Stimulated activated naive B cell treated with anti-CD40 and anti-IgM and Interleukin-4, amounts not matched to agents 10 μg/mL and 1 μg/mL and 100 μg/mL, for 72 hours (primary cell): ENCODE measurements at regions not wholly inside any gene's neighbourhood (a gene's known extent, or its start where the extent isn't known, plus 50 kb on each side); places are given as distances from the start of the nearest gene placed in this dataset.

Experiments
- ATAC-seq, 2 donors: fragments of 150-1000 bp; cut with Tn5 transposase; replicated peaks; 2 replicates each; pipeline ENCODE4 v1.10.0; 2021; ENCODE audit warnings: moderate library complexity in 1 of 2
- DNase-seq: peaks from one replicate; pipeline ENCODE4 v3.0.0; 2021
- H3K27ac Mint-ChIP-seq: one replicate; pipeline ENCODE4 v1.8.0; 2022; ENCODE audit warnings: mild to moderate bottlenecking, mixed read lengths
- H3K27me3 Mint-ChIP-seq, 2 donors: one replicate each; pipeline ENCODE4 v1.8.0; 2022; ENCODE audit warnings: mixed read lengths in 2 of 2
- H3K36me3 Mint-ChIP-seq, 2 donors: one replicate each; pipeline ENCODE4 v1.8.0; 2022; ENCODE audit warnings: mixed read lengths in 2 of 2, mild to moderate bottlenecking in 1 of 2
- H3K4me1 Mint-ChIP-seq, 2 donors: one replicate each; pipeline ENCODE4 v1.8.0; 2022; ENCODE audit warnings: mixed read lengths in 2 of 2, mild to moderate bottlenecking in 1 of 2
- H3K4me3 Mint-ChIP-seq, 2 donors: one replicate each; pipeline ENCODE4 v1.8.0; 2022; ENCODE audit warnings: mild to moderate bottlenecking in 2 of 2, mixed read lengths in 2 of 2, moderate library complexity in 1 of 2
- H3K9me3 Mint-ChIP-seq, 2 donors: one replicate each; pipeline ENCODE4 v1.8.0; 2022; ENCODE audit warnings: mixed read lengths in 2 of 2, mild to moderate bottlenecking in 1 of 2

GRCh38 chr5:2196416-2196815 lies 313.7 kb upstream of the IRX4 start:
- H3K4me1 Mint-ChIP-seq = no peaks in the 10 kb centered on the region
- ATAC-seq (no peak), DNase-seq (no peak)
- H3K9me3 Mint-ChIP-seq = peaks cover 4 to 5% of the 10 kb centered on the region in 2 donors
- no peak overlapping the region for H3K4me3 Mint-ChIP-seq
- H3K27me3 Mint-ChIP-seq = peaks cover 0 to 6% of the 10 kb centered on the region in 2 donors
- H3K27ac Mint-ChIP-seq = no peak overlapping the region
- H3K36me3 Mint-ChIP-seq = no peaks in the 10 kb centered on the region

- DNase-seq = no peak
- H3K9me3 Mint-ChIP-seq = peaks cover 4 to 5% of the 10 kb centered on the region in 2 donors
- no peaks in the 10 kb centered on the region for H3K36me3 Mint-ChIP-seq
- H3K27ac Mint-ChIP-seq = no peak overlapping the region
- H3K4me1 Mint-ChIP-seq = no peaks in the 10 kb centered on the region
- no peak overlapping the region for H3K4me3 Mint-ChIP-seq
- H3K27me3 Mint-ChIP-seq = peaks cover 0 to 6% of the 10 kb centered on the region in 2 donors
- ATAC-seq = no peak
Observed at GRCh38 chr5:2194949-2195348, 312.2 kb upstream of the IRX4 start.

GRCh38 chr5:2194236-2194555 lies 311.5 kb upstream of the IRX4 start:
- Mint-ChIP-seq H3K4me1 (no peaks in the 10 kb centered on the region), H3K9me3 (peaks cover 4 to 5% of the 10 kb centered on the region in 2 donors), H3K27ac (no peak overlapping the region), H3K27me3 (peaks cover 0 to 6% of the 10 kb centered on the region in 2 donors), H3K4me3 (no peak overlapping the region), H3K36me3 (no peaks in the 10 kb centered on the region)
- ATAC-seq (no peak), DNase-seq (no peak)

- Mint-ChIP-seq H3K27me3 (peaks cover 0 to 6% of the 10 kb centered on the region in 2 donors), H3K9me3 (peaks cover 4 to 5% of the 10 kb centered on the region in 2 donors), H3K4me1 (no peaks in the 10 kb centered on the region), H3K4me3 (no peak overlapping the region), H3K36me3 (no peaks in the 10 kb centered on the region), H3K27ac (no peak overlapping the region)
- ATAC-seq (no peak), DNase-seq (no peak)
Observed at GRCh38 chr5:2193542-2194235, 311.0 kb upstream of the IRX4 start.

GRCh38 chr5:2193142-2193541 lies 310.4 kb upstream of the IRX4 start:
- ATAC-seq (no peak), DNase-seq (no peak)
- H3K27ac Mint-ChIP-seq = no peak overlapping the region
- peaks cover 0 to 6% of the 10 kb centered on the region in 2 donors for H3K27me3 Mint-ChIP-seq
- no peaks in the 10 kb centered on the region for H3K4me1 Mint-ChIP-seq
- peaks cover 4 to 5% of the 10 kb centered on the region in 2 donors for H3K9me3 Mint-ChIP-seq
- H3K4me3 Mint-ChIP-seq = no peak overlapping the region
- H3K36me3 Mint-ChIP-seq = no peaks in the 10 kb centered on the region

- Mint-ChIP-seq H3K4me3 (no peak overlapping the region), H3K4me1 (no peaks in the 10 kb centered on the region), H3K36me3 (no peaks in the 10 kb centered on the region), H3K9me3 (peaks cover 4 to 5% of the 10 kb centered on the region in 2 donors), H3K27ac (no peak overlapping the region), H3K27me3 (peaks cover 0 to 6% of the 10 kb centered on the region in 2 donors)
- ATAC-seq (no peak), DNase-seq (no peak)
Observed at GRCh38 chr5:2192496-2192895, 309.8 kb upstream of the IRX4 start.

GRCh38 chr5:2191972-2192371 lies 309.2 kb upstream of the IRX4 start:
- no peak for ATAC-seq

GRCh38 chr5:2190549-2190948 lies 307.8 kb upstream of the IRX4 start:
- Mint-ChIP-seq H3K27me3 (no peaks in the 10 kb centered on the region), H3K9me3 (peaks cover 2% of the 10 kb centered on the region in 2 donors), H3K4me1 (no peaks in the 10 kb centered on the region), H3K4me3 (no peak overlapping the region), H3K27ac (no peak overlapping the region), H3K36me3 (no peaks in the 10 kb centered on the region)
- ATAC-seq (no peak), DNase-seq (no peak)

More at GRCh38 chr5:2191972-2192371, 309.2 kb upstream of the IRX4 start:
- Mint-ChIP-seq H3K4me3 (no peak overlapping the region), H3K9me3 (peaks cover 4 to 5% of the 10 kb centered on the region in 2 donors), H3K27ac (no peak overlapping the region), H3K27me3 (peaks cover 0 to 3% of the 10 kb centered on the region in 2 donors), H3K36me3 (no peaks in the 10 kb centered on the region), H3K4me1 (no peaks in the 10 kb centered on the region)
- no peak for DNase-seq

- Mint-ChIP-seq H3K4me1 (no peaks in the 10 kb centered on the region), H3K27ac (no peak overlapping the region), H3K9me3 (no peaks in the 10 kb centered on the region), H3K27me3 (peaks cover 5 to 6% of the 10 kb centered on the region in 2 donors), H3K36me3 (no peaks in the 10 kb centered on the region), H3K4me3 (no peak overlapping the region)
- ATAC-seq = no peak
- no peak for DNase-seq
Observed at GRCh38 chr5:2188661-2189060, 305.9 kb upstream of the IRX4 start.

- Mint-ChIP-seq H3K36me3 (no peaks in the 10 kb centered on the region), H3K4me1 (no peaks in the 10 kb centered on the region), H3K27ac (no peak overlapping the region), H3K9me3 (no peaks in the 10 kb centered on the region), H3K4me3 (no peak overlapping the region), H3K27me3 (peaks cover 5 to 9% of the 10 kb centered on the region in 2 donors)
- ATAC-seq (no peak), DNase-seq (no peak)
Observed at GRCh38 chr5:2188137-2188536, 305.4 kb upstream of the IRX4 start.

- Mint-ChIP-seq H3K27ac (no peak overlapping the region), H3K36me3 (no peaks in the 10 kb centered on the region), H3K27me3 (peaks cover 5 to 9% of the 10 kb centered on the region in 2 donors), H3K4me3 (no peak overlapping the region), H3K9me3 (no peaks in the 10 kb centered on the region), H3K4me1 (no peaks in the 10 kb centered on the region)
- ATAC-seq = no peak
- no peak for DNase-seq
Observed at GRCh38 chr5:2187687-2188086, 305.0 kb upstream of the IRX4 start.

- H3K27ac Mint-ChIP-seq = no peak overlapping the region
- H3K4me3 Mint-ChIP-seq = no peak overlapping the region
- no peaks in the 10 kb centered on the region for H3K4me1 Mint-ChIP-seq
- peaks cover 5 to 9% of the 10 kb centered on the region in 2 donors for H3K27me3 Mint-ChIP-seq
- H3K36me3 Mint-ChIP-seq = no peaks in the 10 kb centered on the region
- ATAC-seq = no peak
- H3K9me3 Mint-ChIP-seq = no peaks in the 10 kb centered on the region
- no peak for DNase-seq
Observed at GRCh38 chr5:2187156-2187555, 304.4 kb upstream of the IRX4 start.

- ATAC-seq (no peak), DNase-seq (no peak)
- H3K4me1 Mint-ChIP-seq = no peaks in the 10 kb centered on the region
- no peaks in the 10 kb centered on the region for H3K36me3 Mint-ChIP-seq
- H3K27me3 Mint-ChIP-seq = peaks cover 5 to 9% of the 10 kb centered on the region in 2 donors
- H3K9me3 Mint-ChIP-seq = no peaks in the 10 kb centered on the region
- H3K4me3 Mint-ChIP-seq = no peak overlapping the region
- no peak overlapping the region for H3K27ac Mint-ChIP-seq
Observed at GRCh38 chr5:2186472-2187015, 303.8 kb upstream of the IRX4 start.

GRCh38 chr5:2185646-2186471 lies 303.1 kb upstream of the IRX4 start:
- no peak for DNase-seq
- peaks cover 5 to 9% of the 10 kb centered on the region in 2 donors for H3K27me3 Mint-ChIP-seq
- H3K4me3 Mint-ChIP-seq = no peak overlapping the region
- H3K4me1 Mint-ChIP-seq = no peaks in the 10 kb centered on the region
- H3K36me3 Mint-ChIP-seq = no peaks in the 10 kb centered on the region
- no peaks in the 10 kb centered on the region for H3K9me3 Mint-ChIP-seq
- H3K27ac Mint-ChIP-seq = no peak overlapping the region
- no peak for ATAC-seq
